Esophagus (tissue), 2 donors: ENCODE measurements at regions not wholly inside any gene's neighbourhood (a gene's known extent, or its start where the extent isn't known, plus 50 kb on each side); places are given as distances from the start of the nearest gene placed in this dataset.

Experiments
- H3K27ac ChIP-seq, 2 donors: one replicate each; pipeline ENCODE4 v1.5.1; 2013; ENCODE audit warnings: low read depth in 2 of 2, mild to moderate bottlenecking in 2 of 2, inconsistent platforms in 1 of 2, low read length in 1 of 2, moderate library complexity in 1 of 2
- H3K27me3 ChIP-seq, 2 donors: one replicate each; pipeline ENCODE4 v1.6.1; 2013; ENCODE audit warnings: low read length in 2 of 2, control low read depth in 1 of 2, mild to moderate bottlenecking in 1 of 2; ENCODE audit not compliant: insufficient read depth in 2 of 2, control insufficient read depth in 1 of 2
- H3K36me3 ChIP-seq, 2 donors: one replicate each; pipeline ENCODE4 v1.6.1; 2013; ENCODE audit warnings: low read length in 1 of 2; ENCODE audit not compliant: control insufficient read depth in 2 of 2, insufficient read depth in 2 of 2
- H3K4me1 ChIP-seq, 2 donors: one replicate each; pipeline ENCODE4 v1.6.1; 2013; ENCODE audit warnings: low read length in 1 of 2; ENCODE audit not compliant: control insufficient read depth in 2 of 2, insufficient read depth in 2 of 2
- H3K4me3 ChIP-seq, 2 donors: one replicate each; pipeline ENCODE4 v1.5.1; 2013; ENCODE audit warnings: low read length in 2 of 2, mild to moderate bottlenecking in 2 of 2, low read depth in 1 of 2, moderate library complexity in 1 of 2
- H3K9me3 ChIP-seq, 2 donors: one replicate each; pipeline ENCODE4 v1.6.1; 2013; ENCODE audit warnings: mild to moderate bottlenecking in 2 of 2, low read depth in 1 of 2, low read length in 1 of 2, moderate library complexity in 1 of 2; ENCODE audit not compliant: control insufficient read depth in 2 of 2, insufficient read depth in 1 of 2
- WGBS, 2 donors: extraction: QIAGEN DNeasy Blood & Tissue Kit; methylation state at CpG; one replicate each; pipeline ENCODE4 v1.1.7; 2013; 5-methylcytosine and 5-hydroxymethylcytosine counted together
- donor health status: healthy with polysubstance abuse.
- donor health status: Bipolar disorder and iron deficiency.

- Histone ChIP-seq H3K4me1 (no peaks in the 10 kb centered on the region), H3K36me3 (no peaks in the 10 kb centered on the region), H3K9me3 (peaks cover 0 to 3% of the 10 kb centered on the region in 2 donors), H3K4me3 (no peak overlapping the region), H3K27ac (no peak overlapping the region), H3K27me3 (peaks cover 0 to 3% of the 10 kb centered on the region in 2 donors)
- WGBS, 2 donors: 50 to 60% methylated on average over 12 of the region's 12 CpGs
These were observed 122.0 kb downstream of the PRLHR start for GRCh38 chr10:118473305-118473960.

- Histone ChIP-seq H3K4me1 (no peaks in the 10 kb centered on the region), H3K27ac (no peak overlapping the region), H3K9me3 (peaks cover 0 to 3% of the 10 kb centered on the region in 2 donors), H3K36me3 (no peaks in the 10 kb centered on the region), H3K27me3 (peaks cover 0 to 3% of the 10 kb centered on the region in 2 donors), H3K4me3 (no peak overlapping the region)
- 70 to 72% methylated on average over 12 of the region's 12 CpGs for WGBS, 2 donors
These were observed 122.8 kb downstream of the PRLHR start for GRCh38 chr10:118472415-118473304.

- 77 to 88% methylated on average over 4 of the region's 4 CpGs for WGBS, 2 donors
- no peaks in the 10 kb centered on the region for H3K4me1 ChIP-seq
- no peak overlapping the region for H3K27ac ChIP-seq
- H3K27me3 ChIP-seq: no peaks in the 10 kb centered on the region
- no peaks in the 10 kb centered on the region for H3K36me3 ChIP-seq
- no peak overlapping the region for H3K4me3 ChIP-seq
- peaks cover 0 to 3% of the 10 kb centered on the region in 2 donors for H3K9me3 ChIP-seq
These were observed 123.6 kb downstream of the PRLHR start for GRCh38 chr10:118471863-118472262.

GRCh38 chr10:118470470-118470869, 125.0 kb downstream of the PRLHR start:
- peaks cover 0 to 3% of the 10 kb centered on the region in 2 donors for H3K9me3 ChIP-seq
- H3K27me3 ChIP-seq: no peaks in the 10 kb centered on the region
- H3K4me1 ChIP-seq: no peaks in the 10 kb centered on the region
- H3K36me3 ChIP-seq: no peaks in the 10 kb centered on the region
- H3K4me3 ChIP-seq: no peak overlapping the region
- WGBS, 2 donors: 15 to 32% methylated on average over 1 of the region's 1 CpG
- H3K27ac ChIP-seq: no peak overlapping the region

GRCh38 chr10:118467200-118467599, 125.1 kb upstream of the FAM204A start:
- Histone ChIP-seq H3K27me3 (no peaks in the 10 kb centered on the region), H3K27ac (no peak overlapping the region), H3K36me3 (no peaks in the 10 kb centered on the region), H3K4me1 (no peaks in the 10 kb centered on the region), H3K4me3 (no peak overlapping the region), H3K9me3 (peaks cover 0 to 3% of the 10 kb centered on the region in 2 donors)
- WGBS, 2 donors: 49 to 66% methylated on average over 6 of the region's 6 CpGs

GRCh38 chr10:118465300-118465874, 123.3 kb upstream of the FAM204A start:
- Histone ChIP-seq H3K27me3 (no peaks in the 10 kb centered on the region), H3K4me1 (no peaks in the 10 kb centered on the region), H3K9me3 (no peaks in the 10 kb centered on the region), H3K4me3 (no peak overlapping the region), H3K36me3 (no peaks in the 10 kb centered on the region), H3K27ac (no peak overlapping the region)
- 89 to 91% methylated on average over 3 of the region's 3 CpGs for WGBS, 2 donors

- H3K4me1 ChIP-seq: no peaks in the 10 kb centered on the region
- 86 to 100% methylated on average over 1 of the region's 1 CpG for WGBS, 2 donors
- no peak overlapping the region for H3K4me3 ChIP-seq
- no peak overlapping the region for H3K27ac ChIP-seq
- H3K36me3 ChIP-seq: no peaks in the 10 kb centered on the region
- no peaks in the 10 kb centered on the region for H3K9me3 ChIP-seq
- H3K27me3 ChIP-seq: no peaks in the 10 kb centered on the region
These were observed 121.6 kb upstream of the FAM204A start for GRCh38 chr10:118463740-118464139.

- Histone ChIP-seq H3K27ac (no peak overlapping the region), H3K27me3 (no peaks in the 10 kb centered on the region), H3K9me3 (no peaks in the 10 kb centered on the region), H3K4me3 (no peak overlapping the region), H3K4me1 (no peaks in the 10 kb centered on the region), H3K36me3 (no peaks in the 10 kb centered on the region)
- 93 to 97% methylated on average over 1 of the region's 1 CpG for WGBS, 2 donors
These were observed 120.3 kb upstream of the FAM204A start for GRCh38 chr10:118462401-118462800.

- H3K4me1 ChIP-seq: no peaks in the 10 kb centered on the region
- no peak overlapping the region for H3K27ac ChIP-seq
- no peak overlapping the region for H3K4me3 ChIP-seq
- no peaks in the 10 kb centered on the region for H3K27me3 ChIP-seq
- H3K36me3 ChIP-seq: no peaks in the 10 kb centered on the region
- WGBS, 2 donors: 2 to 3% methylated on average over 10 of the region's 10 CpGs
- no peaks in the 10 kb centered on the region for H3K9me3 ChIP-seq
These were observed 117.6 kb upstream of the FAM204A start for GRCh38 chr10:118459642-118460193.
